Ishikawa (cell line): ENCODE measurements at regions not wholly inside any gene's neighbourhood (a gene's known extent, or its start where the extent isn't known, plus 50 kb on each side); places are given as distances from the start of the nearest gene placed in this dataset.

Source experiments
- CEBPB ChIP-seq: IDR thresholded peaks from 2 replicates; pipeline ENCODE4 v1.6.1; 2012
- CREB1 ChIP-seq: IDR thresholded peaks from 2 replicates; pipeline ENCODE4 v1.6.1; 2012; ENCODE audit warnings: low read depth
- EGR1 ChIP-seq: IDR thresholded peaks from 2 replicates; pipeline ENCODE4 v1.6.1; 2012
- EP300 ChIP-seq: IDR thresholded peaks from 2 replicates; pipeline ENCODE4 v1.6.1; 2012; ENCODE audit warnings: borderline replicate concordance
- FOXM1 ChIP-seq: IDR thresholded peaks from 2 replicates; pipeline ENCODE4 v1.6.1; 2012; ENCODE audit warnings: low read depth, borderline replicate concordance
- NFIC ChIP-seq: IDR thresholded peaks from 2 replicates; pipeline ENCODE4 v1.6.1; 2012
- RAD21 ChIP-seq: IDR thresholded peaks from 2 replicates; pipeline ENCODE4 v1.6.1; 2012; ENCODE audit warnings: low read depth
- REST ChIP-seq: IDR thresholded peaks from 2 replicates; pipeline ENCODE4 v1.6.1; 2012; ENCODE audit warnings: low read depth, mild to moderate bottlenecking
- TAF1 ChIP-seq: IDR thresholded peaks from 2 replicates; pipeline ENCODE4 v1.6.1; 2012; ENCODE audit warnings: low read depth, mild to moderate bottlenecking
- TEAD4 ChIP-seq: IDR thresholded peaks from 2 replicates; pipeline ENCODE4 v1.6.1; 2012
- YY1 ChIP-seq: IDR thresholded peaks from 2 replicates; pipeline ENCODE4 v1.6.1; 2012; ENCODE audit warnings: low read depth
- ZBTB7A ChIP-seq: IDR thresholded peaks from 2 replicates; pipeline ENCODE4 v1.6.1; 2012; ENCODE audit warnings: low read depth
- TF ChIP-seq, protein P1 (sequence below): IDR thresholded peaks from 2 replicates; pipeline ENCODE4 v1.6.1; 2012

- TF ChIP-seq RAD21, result no peak
- TF ChIP-seq YY1, result no peak
- TF ChIP-seq EP300, result no peak
- TF ChIP-seq CEBPB, result no peak
- no peak for TF ChIP-seq REST
- no peak for TF ChIP-seq TAF1
- TF ChIP-seq, protein P1, sequence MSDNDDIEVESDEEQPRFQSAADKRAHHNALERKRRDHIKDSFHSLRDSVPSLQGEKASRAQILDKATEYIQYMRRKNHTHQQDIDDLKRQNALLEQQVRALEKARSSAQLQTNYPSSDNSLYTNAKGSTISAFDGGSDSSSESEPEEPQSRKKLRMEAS, result no peak
- no peak for TF ChIP-seq NFIC
- TF ChIP-seq ZBTB7A, result no peak
- no peak for TF ChIP-seq TEAD4
- no peak for TF ChIP-seq CREB1
- TF ChIP-seq EGR1, result no peak
- TF ChIP-seq FOXM1, result no peak
Observed at GRCh38 chr9:72457366-72457765, 64.0 kb upstream of the TMC1 start.
